H54 (cell line): ENCODE measurements at regions not wholly inside any gene's neighbourhood (a gene's known extent, or its start where the extent isn't known, plus 50 kb on each side); places are given as distances from the start of the nearest gene placed in this dataset.

Experiments used
- DNase-seq: peaks from one replicate; pipeline ENCODE4 v3.0.0; 2011; ENCODE audit warnings: low spot score, mixed read lengths; ENCODE audit not compliant: insufficient read length
- FAIRE-seq: peaks from 3 replicates; lab custom pipeline; 2011; peaks lifted over from hg19 to GRCh38; lab: Jason Lieb, UNC
- POLR2A ChIP-seq: IDR thresholded peaks from 2 replicates; pipeline ENCODE4 v1.6.1; 2011; ENCODE audit warnings: low read depth, mild to moderate bottlenecking, low read length

DNA sequence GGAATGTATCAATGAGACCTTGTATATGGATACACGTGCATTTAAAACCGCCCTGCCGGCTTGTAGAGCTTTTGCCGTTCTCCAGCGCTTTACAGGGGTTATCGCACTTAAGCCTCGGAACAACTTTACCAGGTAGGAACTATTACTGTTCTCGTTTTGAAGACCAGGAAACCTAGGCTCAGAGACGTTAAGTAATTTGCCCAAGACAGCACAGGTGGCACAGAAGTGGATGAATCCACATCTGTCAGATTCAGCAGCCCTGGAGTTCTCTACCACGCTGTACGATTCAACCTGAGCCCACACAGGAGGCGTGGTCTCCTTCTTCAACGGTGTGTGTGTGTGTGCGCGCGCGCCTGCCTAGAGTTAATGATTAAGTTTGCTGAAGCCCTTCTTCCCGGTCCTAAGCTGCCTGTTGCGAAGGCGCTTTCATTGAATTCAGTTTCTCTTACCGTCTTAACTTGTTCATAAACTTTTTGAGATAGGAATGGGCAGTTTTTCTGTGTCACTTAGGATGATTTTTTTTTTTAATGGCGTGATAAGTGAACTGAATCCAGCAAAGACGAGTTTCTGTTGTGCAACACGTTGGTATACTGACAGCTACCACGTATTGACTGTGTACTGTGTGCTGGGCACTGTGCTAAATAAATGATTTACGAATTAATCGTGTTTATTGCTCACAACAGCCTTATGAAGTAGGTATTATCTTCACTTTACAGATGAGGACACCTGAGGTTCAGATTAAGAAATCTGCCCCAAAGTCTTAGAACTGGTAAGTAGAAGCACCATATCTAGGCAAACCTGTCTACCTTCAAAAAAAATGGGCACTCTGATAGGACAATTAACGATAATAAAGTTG lies 67.4 kb downstream of the KCNRG start:
- peak; percentile 19 for DNase-seq
- FAIRE-seq = no peak
- no peak for TF ChIP-seq POLR2A

DNA sequence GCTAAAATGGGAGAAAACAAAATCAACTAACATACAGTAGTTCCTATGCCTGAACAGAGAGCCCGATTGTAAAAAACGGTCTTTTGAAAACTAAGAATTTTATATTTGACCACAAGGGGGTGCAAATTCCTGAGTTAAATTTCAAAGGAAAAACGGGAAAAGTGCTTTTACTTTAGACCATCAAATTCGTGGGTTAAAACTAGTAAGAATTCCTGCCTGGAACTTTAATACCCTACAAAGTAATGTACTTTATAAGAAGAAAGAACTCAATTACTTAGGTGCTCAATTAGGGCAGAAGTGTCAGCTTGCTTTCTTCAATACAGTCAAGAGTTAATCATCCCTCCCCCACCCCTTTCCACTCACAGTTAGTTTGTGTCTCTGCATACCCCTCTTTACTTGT lies 69.8 kb downstream of the KCNRG start:
- DNase-seq (no peak), FAIRE-seq (no peak)

DNA sequence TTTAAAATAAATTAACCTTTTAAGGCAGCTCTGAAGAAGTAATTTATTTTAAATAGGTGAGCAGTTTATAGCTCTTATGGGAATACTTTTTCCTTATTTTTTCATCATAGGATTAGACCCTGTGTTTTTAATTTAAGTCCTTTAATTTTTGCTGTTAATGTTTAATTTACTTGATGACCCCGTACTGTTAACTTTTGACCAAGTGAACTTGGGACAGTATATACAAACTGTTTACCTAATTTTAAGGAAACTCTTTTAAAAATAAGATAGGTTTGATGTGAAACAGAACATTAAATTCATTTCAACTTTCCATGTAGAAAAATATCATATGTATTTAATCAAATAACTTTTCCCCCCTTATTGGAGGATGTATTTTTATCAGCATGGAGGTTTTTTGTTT lies 74.4 kb downstream of the KCNRG start:
- TF ChIP-seq POLR2A = no peak
- no peak for DNase-seq
- FAIRE-seq = no peak

More for the DNA sequence above, 69.8 kb downstream of the KCNRG start:
- no peak for TF ChIP-seq POLR2A

- no peak for FAIRE-seq
- DNase-seq = no peak
- TF ChIP-seq POLR2A = no peak
Observed at GRCh38 chr13:50090211-50090610, 75.0 kb downstream of the KCNRG start.

DNA sequence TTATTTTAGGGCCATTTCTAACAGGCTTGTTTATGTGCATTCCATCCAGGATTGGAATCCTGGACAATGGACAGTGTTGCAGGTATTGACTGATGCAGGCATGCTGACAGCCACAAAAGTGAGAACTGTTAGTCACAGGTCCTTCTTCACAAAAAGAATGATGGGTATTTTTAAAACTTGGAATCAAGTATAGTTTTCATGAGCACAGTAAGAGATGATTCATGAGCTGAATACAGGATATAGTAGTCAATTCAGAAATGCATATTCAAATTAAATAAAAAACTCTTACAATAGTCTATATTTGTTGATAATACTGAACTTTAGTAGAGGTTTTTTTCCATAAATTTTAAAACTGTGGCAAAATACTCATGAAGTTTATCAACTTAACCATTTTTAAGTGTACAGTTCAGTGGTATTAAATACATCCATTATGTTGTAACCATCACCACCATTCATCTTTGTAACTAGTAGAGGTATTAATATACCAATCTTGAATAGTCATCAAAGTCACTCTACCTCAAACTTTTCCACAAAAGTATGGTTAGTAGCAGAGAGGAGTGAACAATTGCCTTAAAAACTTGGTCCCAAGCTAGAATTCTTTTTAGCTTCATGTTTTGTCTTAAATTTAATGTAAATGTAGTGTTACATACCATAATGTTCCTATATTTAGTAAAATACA lies 79.5 kb downstream of the KCNRG start:
- no peak for TF ChIP-seq POLR2A
- DNase-seq = no peak
- FAIRE-seq = no peak

- FAIRE-seq = no peak
- DNase-seq = no peak
Observed at GRCh38 chr13:50098693-50099092, 83.4 kb downstream of the KCNRG start.

DNA sequence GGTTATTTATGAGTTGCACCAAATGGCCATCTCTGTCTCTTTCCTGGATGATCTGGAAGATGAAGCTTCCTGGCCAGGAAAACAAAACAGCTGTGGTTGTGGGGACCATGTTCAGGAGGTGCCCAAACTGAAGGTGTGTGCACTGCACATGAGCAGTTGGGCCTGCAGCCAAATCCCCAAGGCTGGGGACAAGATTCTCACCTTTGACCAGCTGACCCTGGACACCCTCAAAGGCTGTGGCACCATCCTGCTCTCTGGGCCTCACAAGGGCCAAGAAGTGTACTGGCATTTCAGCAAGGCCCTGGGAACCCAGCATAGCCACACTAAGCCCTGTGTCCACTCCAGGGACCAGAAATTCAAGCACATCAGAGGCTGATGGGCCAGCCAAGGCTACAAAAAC lies 84.2 kb downstream of the KCNRG start:
- FAIRE-seq = no peak
- DNase-seq = no peak
- no peak for TF ChIP-seq POLR2A

More at GRCh38 chr13:50098693-50099092, 83.4 kb downstream of the KCNRG start:
- TF ChIP-seq POLR2A = no peak

DNA sequence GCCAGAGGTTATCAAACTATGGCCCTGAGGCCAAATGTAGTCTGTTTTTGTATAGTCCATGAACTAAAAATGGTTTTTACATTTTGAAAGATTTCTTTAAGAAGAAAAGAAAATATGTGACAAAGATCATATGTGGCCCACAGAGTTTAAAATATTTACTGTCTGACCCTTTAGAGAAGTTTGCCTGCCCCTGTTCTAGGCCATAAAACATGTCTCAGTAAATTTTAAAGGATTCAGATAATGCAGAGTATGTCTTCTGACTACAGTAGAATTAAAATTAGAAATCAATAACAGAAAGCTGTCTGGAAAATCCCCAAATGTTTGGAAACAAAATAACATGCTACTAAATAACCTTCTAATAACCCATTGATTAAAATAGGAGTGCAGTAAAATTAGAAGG lies 86.3 kb downstream of the KCNRG start:
- TF ChIP-seq POLR2A = no peak
- FAIRE-seq (no peak), DNase-seq (no peak)

DNA sequence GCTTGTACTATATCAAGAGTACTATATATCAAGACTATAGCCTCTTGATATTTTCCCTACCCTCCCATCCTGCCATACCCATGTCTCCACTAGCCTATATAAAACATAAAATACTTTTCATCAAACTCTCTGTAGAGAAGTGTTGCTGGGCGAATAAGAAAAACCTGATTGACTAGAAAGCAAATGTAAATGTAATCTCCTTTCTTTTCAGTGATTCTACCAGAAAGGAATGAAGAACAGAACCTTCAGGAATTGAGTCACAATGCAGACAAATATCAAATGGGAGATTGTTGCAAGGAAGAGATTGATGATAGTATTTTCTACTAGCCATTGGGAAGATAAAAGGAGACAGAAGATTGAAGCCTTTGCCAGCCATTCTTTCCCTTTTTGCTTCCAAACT lies 89.2 kb downstream of the KCNRG start:
- DNase-seq = no peak
- TF ChIP-seq POLR2A = no peak
- FAIRE-seq = no peak

- FAIRE-seq (no peak), DNase-seq (no peak)
- TF ChIP-seq POLR2A = no peak
Observed at GRCh38 chr13:50106559-50106958, 91.3 kb downstream of the KCNRG start.

DNA sequence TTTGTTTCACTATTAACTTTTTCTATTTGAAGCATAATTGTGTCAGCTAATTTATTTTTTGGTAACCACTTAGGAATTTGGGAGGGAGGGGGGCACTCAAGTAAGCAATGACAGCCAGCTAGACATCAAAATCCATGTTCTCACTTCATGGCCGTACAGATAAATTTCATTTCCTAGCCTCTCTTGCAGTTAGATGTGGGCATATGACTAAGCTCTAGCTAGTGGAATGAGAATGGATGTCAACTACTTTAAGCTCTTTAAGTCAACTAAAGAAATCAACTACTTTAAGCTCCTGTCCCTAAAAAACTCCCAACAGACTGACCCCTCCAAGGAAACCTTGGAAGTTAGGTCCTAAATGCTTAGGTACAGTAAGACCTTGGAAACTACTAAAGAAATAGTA lies 92.0 kb downstream of the KCNRG start:
- no peak for TF ChIP-seq POLR2A
- no peak for DNase-seq
- FAIRE-seq = no peak

- DNase-seq = no peak
- no peak for FAIRE-seq
- TF ChIP-seq POLR2A = no peak
Observed at GRCh38 chr13:50114961-50115360, 99.7 kb downstream of the KCNRG start.

- FAIRE-seq (no peak), DNase-seq (no peak)
- no peak for TF ChIP-seq POLR2A
Observed at GRCh38 chr13:50115695-50116094, 100.5 kb downstream of the KCNRG start.

DNA sequence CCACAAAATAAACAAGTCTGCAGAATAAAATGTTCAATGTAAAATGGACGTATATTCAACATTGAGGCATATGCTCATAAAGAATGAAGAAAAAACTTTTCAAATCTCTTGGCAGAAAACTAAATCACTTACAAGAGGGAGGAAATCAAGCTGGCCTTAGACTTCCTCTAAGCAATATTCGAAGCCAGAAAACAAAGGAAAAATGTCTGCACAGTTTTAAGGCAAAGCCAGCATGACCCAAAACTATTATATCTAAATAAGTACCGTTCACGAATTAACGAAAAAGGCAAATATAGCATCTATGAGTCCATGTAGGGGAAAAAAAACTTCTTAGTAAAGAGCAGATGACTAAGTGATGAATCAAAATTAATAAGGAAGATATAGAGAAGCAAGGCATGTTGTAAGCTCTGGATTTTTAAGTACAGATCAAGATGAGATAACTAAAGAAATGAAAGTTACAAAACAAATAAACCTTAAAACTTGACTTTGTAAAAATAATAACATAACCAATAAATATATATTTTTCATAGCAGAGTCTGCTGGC lies 101.3 kb downstream of the KCNRG start:
- TF ChIP-seq POLR2A = no peak
- DNase-seq (no peak), FAIRE-seq (no peak)
